H1 (cell line): ENCODE measurements at regions not wholly inside any gene's neighbourhood (a gene's known extent, or its start where the extent isn't known, plus 50 kb on each side); places are given as distances from the start of the nearest gene placed in this dataset.

ENCODE experiments used
- CTCF ChIA-PET: fragments of 300-600 bp; sonication (Branson Sonifier 250); formaldehyde crosslinking; loops from one replicate; lab custom pipeline; 2021; ENCODE audit not compliant: partially characterized antibody; lab: Charles Lee
- POLR2A ChIA-PET: fragments of 300-600 bp; sonication (Branson Sonifier 250); formaldehyde crosslinking; loops from one replicate; lab custom pipeline; 2021; ENCODE audit warnings: inconsistent platforms; ENCODE audit not compliant: partially characterized antibody; lab: Charles Lee
- DNase-seq, 2 experiments: peaks; one replicate each; pipeline versions ENCODE4 v3.0.0 to v3.0.0-alpha.2; 2010 to 2022; ENCODE audit warnings: low spot score in 2 of 2, low read depth in 1 of 2, mixed read lengths in 1 of 2
- FAIRE-seq: peaks from 2 replicates; lab custom pipeline; 2011; peaks lifted over from hg19 to GRCh38; lab: Jason Lieb, UNC
- H2AFZ ChIP-seq: 2 replicates; pipeline ENCODE4 v1.8.1; 2012; ENCODE audit warnings: low read length, inconsistent platforms
- H2AK5ac ChIP-seq: 2 replicates; pipeline ENCODE4 v1.6.1; 2013; ENCODE audit warnings: low read depth, low read length
- H2BK120ac ChIP-seq: replicated peaks from 2 replicates; pipeline ENCODE3; 2013; ENCODE audit warnings: low read depth, low read length, inconsistent platforms
- H2BK12ac ChIP-seq: 2 replicates; pipeline ENCODE4 v1.6.1; 2013; ENCODE audit warnings: low read depth, low read length
- H2BK15ac ChIP-seq: 2 replicates; pipeline ENCODE4 v1.6.1; 2013; ENCODE audit warnings: low read length
- H2BK20ac ChIP-seq: 2 replicates; pipeline ENCODE4 v1.6.1; 2013; ENCODE audit warnings: low read length
- H2BK5ac ChIP-seq: 2 replicates; pipeline ENCODE4 v1.6.1; 2013; ENCODE audit warnings: low read depth, low read length
- H3K14ac ChIP-seq: 2 replicates; pipeline ENCODE4 v1.6.1; 2013; ENCODE audit warnings: inconsistent platforms; ENCODE audit not compliant: insufficient read length
- H3K18ac ChIP-seq: 2 replicates; pipeline ENCODE4 v1.6.1; 2013; ENCODE audit warnings: low read length; ENCODE audit errors: extremely low read depth
- H3K23ac ChIP-seq: 2 replicates; pipeline ENCODE4 v1.6.1; 2013; ENCODE audit warnings: inconsistent platforms; ENCODE audit not compliant: insufficient read length
- H3K23me2 ChIP-seq: 2 replicates; pipeline ENCODE4 v1.6.1; 2013; ENCODE audit warnings: low read depth, low read length
- H3K27ac ChIP-seq: 2 replicates; pipeline ENCODE4 v1.6.1; 2011; ENCODE audit warnings: low read depth, low read length, inconsistent platforms
- H3K27me3 ChIP-seq, 4 experiments: replicated peaks in 1 of 4; 1 replicate in 1 of 4; 2 replicates in 3 of 4; pipeline versions ENCODE4 v1.6.1 to v1.8.1; 2011 to 2013; ENCODE audit warnings: low read length in 3 of 4, mild to moderate bottlenecking in 3 of 4, inconsistent platforms in 2 of 4, mixed read lengths in 2 of 4, moderate library complexity in 1 of 4; ENCODE audit not compliant: control insufficient read depth in 3 of 4, insufficient read depth in 3 of 4; ENCODE audit errors: extremely low read depth in 1 of 4
- H3K36me3 ChIP-seq, 4 experiments: 2 replicates each; pipeline versions ENCODE4 v1.6.1 to v1.8.1; 2011 to 2013; ENCODE audit warnings: mild to moderate bottlenecking in 4 of 4, low read length in 3 of 4, moderate library complexity in 2 of 4, control low read depth in 1 of 4, inconsistent platforms in 1 of 4; ENCODE audit not compliant: insufficient read depth in 4 of 4, control insufficient read depth in 2 of 4
- H3K4ac ChIP-seq: replicated peaks from 2 replicates; pipeline ENCODE3; 2013; ENCODE audit warnings: low read length, low read depth, mixed read lengths, inconsistent platforms; ENCODE audit not compliant: insufficient read length
- H3K4me1 ChIP-seq, 4 experiments: replicated peaks in 1 of 4; 1 replicate in 1 of 4; 2 replicates in 3 of 4; pipeline versions ENCODE4 v1.6.1 to v1.8.1; 2011 to 2013; ENCODE audit warnings: low read length in 3 of 4, inconsistent platforms in 2 of 4, mixed read lengths in 1 of 4; ENCODE audit not compliant: insufficient read depth in 4 of 4, control insufficient read depth in 3 of 4
- H3K4me2 ChIP-seq, 2 experiments: 2 replicates each; pipeline versions ENCODE4 v1.6.1 to v1.8.1; 2011 to 2013; ENCODE audit warnings: low read depth in 2 of 2, low read length in 2 of 2, control low read depth in 1 of 2, inconsistent platforms in 1 of 2, mild to moderate bottlenecking in 1 of 2; ENCODE audit not compliant: insufficient read depth in 1 of 2
- H3K4me3 ChIP-seq, 4 experiments: fragments of 200-600, 300-600 bp in 1 of 4; sonication (generic), shearing (Covaris generic), sonication (Bioruptor Twin) in 1 of 4; 2 replicates each; pipeline versions ENCODE4 v1.5.1 to v1.8.1; 2011 to 2016; ENCODE audit warnings: low read length in 4 of 4, low read depth in 3 of 4, control low read depth in 2 of 4, inconsistent platforms in 2 of 4, mild to moderate bottlenecking in 2 of 4, mixed read lengths in 1 of 4, moderate library complexity in 1 of 4; ENCODE audit not compliant: insufficient read depth in 2 of 4; ENCODE audit errors: extremely low read depth in 1 of 4
- H3K56ac ChIP-seq: replicated peaks from 2 replicates; pipeline ENCODE3; 2013; ENCODE audit warnings: low read depth, mild to moderate bottlenecking, mixed read lengths, low read length, inconsistent platforms; ENCODE audit not compliant: insufficient read length
- H3K79me1 ChIP-seq: 2 replicates; pipeline ENCODE4 v1.6.1; 2013; ENCODE audit warnings: low read depth, low read length, control low read depth
- H3K79me2 ChIP-seq, 2 experiments: 2 replicates each; pipeline versions ENCODE4 v1.6.1 to v1.8.1; 2012 to 2013; ENCODE audit warnings: low read length in 2 of 2, mild to moderate bottlenecking in 2 of 2, inconsistent platforms in 1 of 2; ENCODE audit not compliant: insufficient read depth in 2 of 2, control insufficient read depth in 1 of 2
- H3K9ac ChIP-seq, 4 experiments: replicated peaks in 1 of 4; 1 replicate in 1 of 4; 2 replicates in 3 of 4; pipeline versions ENCODE4 v1.6.1 to v1.8.1; 2011 to 2013; ENCODE audit warnings: low read depth in 3 of 4, low read length in 3 of 4, control low read depth in 2 of 4, mild to moderate bottlenecking in 2 of 4, moderate library complexity in 2 of 4, inconsistent platforms in 1 of 4; ENCODE audit errors: extremely low read depth in 1 of 4
- H3K9me3 ChIP-seq, 2 experiments: 2 replicates each; pipeline versions ENCODE4 v1.6.1 to v1.8.1; 2012 to 2013; ENCODE audit warnings: mild to moderate bottlenecking in 2 of 2, moderate library complexity in 2 of 2, control low read depth in 1 of 2, inconsistent platforms in 1 of 2, low read depth in 1 of 2, low read length in 1 of 2, mixed read lengths in 1 of 2; ENCODE audit not compliant: insufficient read depth in 2 of 2
- H4K20me1 ChIP-seq, 2 experiments: replicated peaks in 1 of 2; 2 replicates each; pipeline versions ENCODE3 to v1.8.1; 2011 to 2013; ENCODE audit warnings: inconsistent platforms in 2 of 2, low read length in 2 of 2, mild to moderate bottlenecking in 1 of 2; ENCODE audit not compliant: insufficient read depth in 2 of 2, control insufficient read depth in 1 of 2
- H4K5ac ChIP-seq: 2 replicates; pipeline ENCODE4 v1.6.1; 2013; ENCODE audit warnings: low read length, low read depth, mixed read lengths, inconsistent platforms; ENCODE audit not compliant: insufficient read length
- H4K8ac ChIP-seq: 2 replicates; pipeline ENCODE4 v1.8.0; 2013; ENCODE audit warnings: mild to moderate bottlenecking, moderate library complexity, low read length, inconsistent platforms; ENCODE audit not compliant: insufficient read depth; ENCODE audit errors: extremely low read depth
- H4K91ac ChIP-seq: replicated peaks from 2 replicates; pipeline ENCODE3; 2013; ENCODE audit warnings: low read length, mixed read lengths, inconsistent platforms; ENCODE audit not compliant: insufficient read length
- KDM1A ChIP-seq: fragments of 200-600, 300-600 bp; sonication (generic); IDR thresholded peaks from 2 replicates; pipeline ENCODE4 v1.7.1; 2016; ENCODE audit warnings: mild to moderate bottlenecking, low read length, borderline replicate concordance
- SP1 ChIP-seq: IDR thresholded peaks from 2 replicates; pipeline ENCODE4 v1.6.1; 2011; ENCODE audit warnings: low read depth, low read length
- WGBS, 2 experiments: shearing (Covaris generic) in 1 of 2; methylation state at CpG; one replicate each; pipeline versions ENCODE4 v1.1.6 to v1.1.7; 2013 to 2015; ENCODE audit warnings: low lambda C conversion rate in 2 of 2, mixed read lengths in 2 of 2, inconsistent platforms in 1 of 2, low coverage in 1 of 2, missing lambda C conversion rate in 1 of 2; ENCODE audit not compliant: insufficient replicate concordance in 2 of 2, insufficient coverage in 1 of 2, insufficient read length in 1 of 2; ENCODE audit errors: extremely low coverage in 1 of 2, missing lambda C conversion rate in 1 of 2; 5-methylcytosine and 5-hydroxymethylcytosine counted together

- no peaks in the 10 kb centered on the region for H3K23me2 ChIP-seq
- POLR2A ChIA-PET: no interaction called here
- TF ChIP-seq KDM1A (no peak), SP1 (no peak)
- TF ChIP-seq, all 59 proteins: peak for 0
- DNase-seq (no peak), FAIRE-seq (no peak)
- H4K20me1 ChIP-seq: no peaks in the 10 kb centered on the region
- H3K14ac ChIP-seq: no peak overlapping the region
- no peaks in the 10 kb centered on the region for H3K36me3 ChIP-seq
- H2AFZ ChIP-seq: no peak overlapping the region
- no peak overlapping the region for H3K56ac ChIP-seq
- H4K91ac ChIP-seq: no peak overlapping the region
- no peak overlapping the region for H3K4me2 ChIP-seq
- H3K18ac ChIP-seq: no peak overlapping the region
- H3K9ac ChIP-seq: no peak overlapping the region
- no peak overlapping the region for H3K4me3 ChIP-seq
- 89% methylated on average over 1 of the region's 1 CpG; no CpG with 5 or more reads in 1 of the 2 experiments for WGBS, 2 experiments
- H3K27ac ChIP-seq: no peak overlapping the region
- H2BK20ac ChIP-seq: no peak overlapping the region
- H3K27me3 ChIP-seq: no peaks in the 10 kb centered on the region
- H3K23ac ChIP-seq: no peak overlapping the region
- H3K79me2 ChIP-seq: no peaks in the 10 kb centered on the region
- no peak overlapping the region for H4K5ac ChIP-seq
- no peak overlapping the region for H2BK12ac ChIP-seq
- H2BK15ac ChIP-seq: no peak overlapping the region
- no peak overlapping the region for H2AK5ac ChIP-seq
- CTCF ChIA-PET: interaction anchor here (0.8 to 1.8 kb wide), 3 partner anchors 250 to 286 kb away, joined by 3 to 4 read pairs (median 3); no protein-coding TSS in a partner anchor
- H3K4ac ChIP-seq: no peak overlapping the region
- no peak overlapping the region for H2BK5ac ChIP-seq
- no peaks in the 10 kb centered on the region for H3K79me1 ChIP-seq
- H3K4me1 ChIP-seq: peaks cover 4 to 16% (median 10%) of the 10 kb centered on the region in 4 experiments; a peak in 4 of 7 replicates
- no peaks in the 10 kb centered on the region for H3K9me3 ChIP-seq
- no peak overlapping the region for H2BK120ac ChIP-seq
- no peak overlapping the region for H4K8ac ChIP-seq
Measured at GRCh38 chr2:17059458-17059857, 393.8 kb upstream of the CYRIA start.
